ENCODE measurements at regions not wholly inside any gene's neighbourhood (a gene's known extent, or its start where the extent isn't known, plus 50 kb on each side); places are given as distances from the start of the nearest gene placed in this dataset.
"Not testable (repeated sequence)": the region's sequence is repeated elsewhere in the genome, so short reads cannot be mapped to it uniquely, and the experiment has no call there.

DNA sequence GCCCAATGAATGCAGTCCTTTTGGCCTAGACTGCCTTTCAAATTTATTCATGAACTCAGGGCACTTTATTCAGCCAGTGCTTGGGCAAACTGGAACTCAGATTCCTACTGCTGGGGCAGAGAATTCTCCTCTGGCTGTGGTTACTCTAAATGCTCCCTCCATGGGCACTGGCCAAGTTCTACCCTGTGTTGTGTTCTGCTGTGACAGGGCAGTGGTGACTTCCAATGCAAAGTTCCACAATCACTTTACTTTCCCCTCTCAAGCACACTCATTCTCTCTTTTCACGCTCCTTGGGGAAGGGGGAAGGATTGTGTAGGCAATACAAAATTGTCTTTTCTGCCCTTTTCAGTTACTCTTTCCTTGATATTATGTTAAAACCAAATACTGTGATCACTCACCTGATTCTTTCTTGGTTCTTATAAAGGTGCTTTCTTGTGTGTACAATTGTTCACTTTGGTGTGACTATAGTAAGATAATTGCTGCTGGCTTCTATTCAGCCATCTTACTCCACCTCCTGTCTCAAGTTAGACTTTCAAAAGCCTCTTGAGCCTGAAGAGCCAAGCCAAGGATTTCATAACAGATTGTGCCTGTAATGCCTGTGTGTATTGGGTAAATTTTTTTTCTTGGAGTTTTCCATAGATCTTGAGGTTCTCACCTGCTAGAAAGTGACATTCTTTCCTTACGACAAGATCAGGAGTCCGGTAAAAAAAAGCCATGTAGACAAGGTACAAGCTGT lies 1078.6 kb downstream of the FAM133A start:
- H3K4me3 ChIP-seq (ENCODE audit: low read length): no peak overlapping the region
- no peaks in the 10 kb centered on the region for H3K27me3 ChIP-seq (ENCODE audit: control insufficient read depth, insufficient read depth, low read length)
- no peaks in the 10 kb centered on the region for H3K4me1 ChIP-seq (ENCODE audit: control insufficient read depth, insufficient read depth, low read length)
- H3K27ac ChIP-seq (ENCODE audit: low read length): no peak overlapping the region
- no CpG with 5 or more reads among the region's 3 CpGs for WGBS (ENCODE audit: insufficient coverage, low lambda C conversion rate)
- H3K36me3 ChIP-seq (ENCODE audit: control insufficient read depth, insufficient read depth, low read length): no peaks in the 10 kb centered on the region
- DNase-seq: no peak
- no peaks in the 10 kb centered on the region for H3K9me3 ChIP-seq (ENCODE audit: control insufficient read depth, low read depth, low read length)

DNA sequence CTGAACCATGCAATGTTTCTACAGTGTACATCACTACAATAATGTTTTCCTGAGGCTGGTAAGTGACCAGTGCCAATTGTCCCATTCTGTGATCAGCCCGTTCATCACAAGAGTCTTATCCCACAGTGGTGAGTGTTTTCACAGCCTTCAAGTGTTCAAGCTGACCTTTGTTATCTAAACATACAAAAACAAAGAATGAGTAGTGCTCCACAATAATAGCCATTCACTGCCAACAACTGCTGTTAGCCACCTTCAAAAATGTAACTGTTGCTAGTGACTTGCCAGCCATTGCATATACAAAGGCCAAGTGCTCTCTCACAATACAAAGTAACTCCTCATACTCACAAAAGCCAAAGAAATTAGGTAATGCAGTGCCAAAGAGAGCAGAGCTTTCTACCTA lies 1084.1 kb downstream of the FAM133A start:
- Histone ChIP-seq H3K27ac (ENCODE audit: low read length) (no peak overlapping the region), H3K36me3 (ENCODE audit: control insufficient read depth, insufficient read depth, low read length) (no peaks in the 10 kb centered on the region), H3K27me3 (ENCODE audit: control insufficient read depth, insufficient read depth, low read length) (no peaks in the 10 kb centered on the region), H3K9me3 (ENCODE audit: control insufficient read depth, low read depth, low read length) (no peaks in the 10 kb centered on the region), H3K4me3 (ENCODE audit: low read length) (no peak overlapping the region), H3K4me1 (ENCODE audit: control insufficient read depth, insufficient read depth, low read length) (no peaks in the 10 kb centered on the region)
- no peak for DNase-seq
- WGBS (ENCODE audit: insufficient coverage, low lambda C conversion rate): no CpG with 5 or more reads among the region's 1 CpG

DNA sequence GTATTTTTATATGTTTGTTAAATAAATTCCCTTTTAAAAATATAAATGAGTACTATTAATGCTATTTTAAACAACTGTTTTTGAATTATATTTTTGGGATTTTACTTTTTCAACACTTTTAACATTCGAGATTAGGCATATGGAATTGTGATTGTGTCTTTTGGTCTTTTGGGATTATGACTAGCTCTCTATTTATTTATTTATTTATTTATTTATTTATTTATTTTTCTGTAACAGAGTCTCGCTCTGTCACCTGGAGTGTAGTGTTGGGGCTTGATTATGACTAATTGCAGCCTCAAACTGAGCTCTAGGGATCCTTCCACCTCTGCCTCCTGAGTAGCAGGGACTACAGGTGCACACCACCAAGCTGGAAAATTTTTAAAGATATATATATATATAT lies 1101.6 kb downstream of the FAM133A start:
- H3K9me3 ChIP-seq (ENCODE audit: control insufficient read depth, low read depth, low read length): no peaks in the 10 kb centered on the region
- WGBS (ENCODE audit: insufficient coverage, low lambda C conversion rate): 100% methylated on average over 1 of the region's 2 CpGs
- no peaks in the 10 kb centered on the region for H3K36me3 ChIP-seq (ENCODE audit: control insufficient read depth, insufficient read depth, low read length)
- no peaks in the 10 kb centered on the region for H3K27me3 ChIP-seq (ENCODE audit: control insufficient read depth, insufficient read depth, low read length)
- H3K4me1 ChIP-seq (ENCODE audit: control insufficient read depth, insufficient read depth, low read length): no peaks in the 10 kb centered on the region
- no peak overlapping the region for H3K27ac ChIP-seq (ENCODE audit: low read length)
- DNase-seq: no peak
- no peak overlapping the region for H3K4me3 ChIP-seq (ENCODE audit: low read length)

DNA sequence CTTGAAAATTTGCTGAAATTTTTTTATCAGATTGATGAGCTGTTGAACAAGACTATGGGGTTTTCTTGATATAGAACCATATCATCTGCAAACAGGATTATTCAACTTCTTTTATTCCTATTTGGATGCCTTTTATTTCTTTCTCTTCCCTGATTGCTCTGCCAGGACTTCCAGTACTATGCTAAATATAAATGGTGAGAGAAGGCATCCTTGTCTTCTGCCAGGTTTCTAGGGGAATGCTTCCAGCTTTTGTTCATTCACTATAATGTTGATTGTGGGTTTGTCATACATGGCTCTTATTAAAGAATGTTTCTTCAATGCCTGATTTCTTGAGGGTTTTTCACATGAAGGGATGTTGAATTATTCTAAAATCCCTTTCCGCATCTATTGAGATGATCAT lies 1139.5 kb downstream of the FAM133A start:
- Histone ChIP-seq H3K27me3 (ENCODE audit: control insufficient read depth, insufficient read depth, low read length) (no peaks in the 10 kb centered on the region), H3K36me3 (ENCODE audit: control insufficient read depth, insufficient read depth, low read length) (no peaks in the 10 kb centered on the region), H3K4me3 (ENCODE audit: low read length) (no peak overlapping the region), H3K4me1 (ENCODE audit: control insufficient read depth, insufficient read depth, low read length) (no peaks in the 10 kb centered on the region), H3K9me3 (ENCODE audit: control insufficient read depth, low read depth, low read length) (no peaks in the 10 kb centered on the region), H3K27ac (ENCODE audit: low read length) (no peak overlapping the region)
- WGBS (ENCODE audit: insufficient coverage, low lambda C conversion rate): no CpG with 5 or more reads among the region's 1 CpG
- no peak for DNase-seq

DNA sequence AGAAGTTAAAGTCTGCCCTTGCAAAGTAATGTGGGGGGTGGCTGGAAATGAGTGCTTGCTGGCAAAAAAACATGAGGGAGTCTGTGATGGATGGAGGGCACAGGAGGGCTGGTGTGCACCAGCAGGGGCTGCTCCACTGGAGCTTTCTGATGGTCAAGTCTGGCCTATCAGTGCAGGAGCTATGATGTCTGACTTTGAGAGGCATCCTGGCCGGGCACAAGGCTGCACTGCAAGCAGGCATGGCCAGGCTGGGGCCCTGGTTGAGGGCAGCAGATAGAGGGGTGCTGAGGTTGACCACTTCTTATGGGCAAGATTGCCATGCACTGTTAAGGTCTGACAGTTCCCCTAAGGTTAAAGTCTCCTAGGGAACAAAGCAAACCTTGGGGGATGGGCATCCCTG lies 1140.2 kb downstream of the FAM133A start:
- Histone ChIP-seq H3K4me3 (ENCODE audit: low read length) (no peak overlapping the region), H3K27ac (ENCODE audit: low read length) (no peak overlapping the region), H3K27me3 (ENCODE audit: control insufficient read depth, insufficient read depth, low read length) (no peaks in the 10 kb centered on the region), H3K4me1 (ENCODE audit: control insufficient read depth, insufficient read depth, low read length) (no peaks in the 10 kb centered on the region), H3K9me3 (ENCODE audit: control insufficient read depth, low read depth, low read length) (no peaks in the 10 kb centered on the region), H3K36me3 (ENCODE audit: control insufficient read depth, insufficient read depth, low read length) (no peaks in the 10 kb centered on the region)
- no peak for DNase-seq
- no CpG with 5 or more reads among the region's 1 CpG for WGBS (ENCODE audit: insufficient coverage, low lambda C conversion rate)

DNA sequence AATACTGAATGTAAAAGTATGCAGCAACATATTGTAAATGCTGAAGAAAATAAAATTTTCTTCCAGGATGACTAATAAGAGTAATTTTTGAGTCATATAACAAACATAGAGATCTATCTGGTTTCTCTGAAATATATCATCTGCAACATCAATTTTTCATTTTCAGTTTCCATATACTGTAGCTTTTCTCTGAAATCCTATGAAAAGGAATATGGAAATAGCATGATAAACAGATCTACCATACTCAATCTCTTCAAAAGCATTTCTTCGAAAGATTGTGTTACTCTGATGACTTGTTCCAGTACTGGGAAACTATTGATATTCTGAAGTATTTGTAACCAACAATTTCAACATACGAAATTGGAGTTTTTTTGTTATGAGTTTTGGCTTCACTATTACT lies 1156.7 kb downstream of the FAM133A start:
- WGBS (ENCODE audit: insufficient coverage, low lambda C conversion rate): no CpG with 5 or more reads among the region's 2 CpGs
- no peak overlapping the region for H3K4me3 ChIP-seq (ENCODE audit: low read length)
- no peaks in the 10 kb centered on the region for H3K36me3 ChIP-seq (ENCODE audit: control insufficient read depth, insufficient read depth, low read length)
- H3K27me3 ChIP-seq (ENCODE audit: control insufficient read depth, insufficient read depth, low read length): no peaks in the 10 kb centered on the region
- H3K27ac ChIP-seq (ENCODE audit: low read length): no peak overlapping the region
- DNase-seq: no peak
- no peaks in the 10 kb centered on the region for H3K4me1 ChIP-seq (ENCODE audit: control insufficient read depth, insufficient read depth, low read length)
- no peaks in the 10 kb centered on the region for H3K9me3 ChIP-seq (ENCODE audit: control insufficient read depth, low read depth, low read length)

DNA sequence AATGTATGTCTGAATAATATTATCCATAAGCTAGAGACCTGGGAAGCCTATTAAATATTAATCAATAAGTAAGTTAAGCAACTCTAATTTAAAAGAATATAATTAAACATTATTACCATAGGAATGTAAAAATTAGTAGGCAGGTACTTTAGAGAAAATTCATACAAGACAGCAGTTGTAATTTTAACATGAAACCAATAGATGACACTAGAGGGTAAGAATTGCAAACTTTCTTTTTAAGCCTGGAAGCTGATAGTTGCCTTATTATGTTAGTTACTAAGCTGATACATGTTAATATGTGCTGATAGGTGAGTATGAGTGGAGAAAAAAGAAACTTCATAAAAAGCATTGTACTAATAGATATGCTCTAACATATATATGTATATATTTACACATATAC lies 1157.4 kb downstream of the FAM133A start:
- Histone ChIP-seq H3K4me3 (ENCODE audit: low read length) (no peak overlapping the region), H3K27me3 (ENCODE audit: control insufficient read depth, insufficient read depth, low read length) (no peaks in the 10 kb centered on the region), H3K36me3 (ENCODE audit: control insufficient read depth, insufficient read depth, low read length) (no peaks in the 10 kb centered on the region), H3K4me1 (ENCODE audit: control insufficient read depth, insufficient read depth, low read length) (no peaks in the 10 kb centered on the region), H3K27ac (ENCODE audit: low read length) (no peak overlapping the region), H3K9me3 (ENCODE audit: control insufficient read depth, low read depth, low read length) (no peaks in the 10 kb centered on the region)
- DNase-seq: no peak

DNA sequence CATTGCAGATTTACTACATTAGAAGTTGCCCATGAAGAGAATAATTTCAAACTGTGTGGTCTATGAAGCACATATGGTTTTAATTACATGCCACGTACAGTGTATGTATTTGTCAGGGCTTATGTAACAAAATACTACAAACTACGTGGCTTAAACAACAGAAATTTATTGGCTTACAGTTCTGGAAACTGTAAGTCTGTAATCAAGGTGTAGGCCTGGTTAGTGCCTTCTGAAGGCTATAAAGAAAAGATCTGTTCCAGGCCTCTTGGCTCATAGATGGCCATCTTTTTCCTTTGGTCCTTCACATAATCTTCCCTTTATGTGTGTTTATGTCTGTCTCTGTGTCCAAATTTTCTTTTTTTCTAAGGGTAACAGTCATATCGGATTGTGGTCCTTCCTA lies 1160.2 kb downstream of the FAM133A start:
- no CpG with 5 or more reads among the region's 3 CpGs for WGBS (ENCODE audit: insufficient coverage, low lambda C conversion rate)
- DNase-seq: no peak

DNA sequence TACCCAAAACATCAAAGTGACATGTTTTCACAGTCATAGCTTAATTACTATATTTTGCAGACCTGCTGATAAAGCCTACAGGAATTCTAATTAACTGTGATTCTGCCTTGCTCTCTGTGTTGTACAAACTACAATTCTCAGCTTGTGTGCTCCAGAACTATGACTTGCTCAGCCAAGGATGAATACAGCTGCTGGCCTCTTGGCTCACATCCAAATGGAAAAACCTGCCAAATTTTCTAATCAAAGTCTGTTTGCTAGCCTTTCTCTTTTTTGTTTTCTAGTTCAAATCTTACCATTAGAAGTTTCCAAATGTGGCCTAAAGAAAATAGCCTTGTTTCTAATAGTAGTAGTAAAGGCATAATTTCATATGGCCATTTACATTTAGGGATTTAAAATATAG lies 1176.8 kb downstream of the FAM133A start:
- no peaks in the 10 kb centered on the region for H3K36me3 ChIP-seq (ENCODE audit: control insufficient read depth, insufficient read depth, low read length)
- no peak overlapping the region for H3K27ac ChIP-seq (ENCODE audit: low read length)
- H3K4me3 ChIP-seq (ENCODE audit: low read length): no peak overlapping the region
- no peaks in the 10 kb centered on the region for H3K4me1 ChIP-seq (ENCODE audit: control insufficient read depth, insufficient read depth, low read length)
- H3K9me3 ChIP-seq (ENCODE audit: control insufficient read depth, low read depth, low read length): no peaks in the 10 kb centered on the region
- H3K27me3 ChIP-seq (ENCODE audit: control insufficient read depth, insufficient read depth, low read length): no peaks in the 10 kb centered on the region
- DNase-seq: no peak

More for the DNA sequence above, 1160.2 kb downstream of the FAM133A start:
- Histone ChIP-seq H3K36me3 (ENCODE audit: control insufficient read depth, insufficient read depth, low read length) (no peaks in the 10 kb centered on the region), H3K4me1 (ENCODE audit: control insufficient read depth, insufficient read depth, low read length) (no peaks in the 10 kb centered on the region), H3K27me3 (ENCODE audit: control insufficient read depth, insufficient read depth, low read length) (no peaks in the 10 kb centered on the region), H3K9me3 (ENCODE audit: control insufficient read depth, low read depth, low read length) (no peaks in the 10 kb centered on the region), H3K4me3 (ENCODE audit: low read length) (no peak overlapping the region), H3K27ac (ENCODE audit: low read length) (no peak overlapping the region)

DNA sequence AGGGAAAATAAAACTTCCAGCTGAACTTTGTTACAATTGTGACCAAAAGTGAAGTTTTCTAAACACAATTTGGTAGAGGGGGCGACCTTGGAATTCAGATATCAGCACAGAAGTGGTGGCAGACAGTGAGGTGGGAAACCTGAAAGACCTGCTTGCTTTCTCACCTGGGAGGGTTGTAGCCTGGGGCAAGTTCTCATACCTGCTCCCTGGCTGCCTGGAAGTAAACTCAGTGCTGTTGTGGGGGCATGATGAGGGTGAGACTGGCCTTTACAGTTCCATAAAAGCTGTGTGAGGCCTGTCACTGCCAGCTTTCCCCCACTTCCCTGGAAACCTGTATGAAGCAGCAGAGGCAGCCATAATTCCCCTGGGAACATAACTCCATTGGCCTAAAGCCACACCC lies 1180.2 kb downstream of the FAM133A start:
- no peaks in the 10 kb centered on the region for H3K36me3 ChIP-seq (ENCODE audit: control insufficient read depth, insufficient read depth, low read length)
- H3K27ac ChIP-seq (ENCODE audit: low read length): no peak overlapping the region
- no peak overlapping the region for H3K4me3 ChIP-seq (ENCODE audit: low read length)
- H3K4me1 ChIP-seq (ENCODE audit: control insufficient read depth, insufficient read depth, low read length): no peaks in the 10 kb centered on the region
- WGBS (ENCODE audit: insufficient coverage, low lambda C conversion rate): no CpG with 5 or more reads among the region's 1 CpG
- H3K9me3 ChIP-seq (ENCODE audit: control insufficient read depth, low read depth, low read length): no peaks in the 10 kb centered on the region
- no peaks in the 10 kb centered on the region for H3K27me3 ChIP-seq (ENCODE audit: control insufficient read depth, insufficient read depth, low read length)
- no peak for DNase-seq

DNA sequence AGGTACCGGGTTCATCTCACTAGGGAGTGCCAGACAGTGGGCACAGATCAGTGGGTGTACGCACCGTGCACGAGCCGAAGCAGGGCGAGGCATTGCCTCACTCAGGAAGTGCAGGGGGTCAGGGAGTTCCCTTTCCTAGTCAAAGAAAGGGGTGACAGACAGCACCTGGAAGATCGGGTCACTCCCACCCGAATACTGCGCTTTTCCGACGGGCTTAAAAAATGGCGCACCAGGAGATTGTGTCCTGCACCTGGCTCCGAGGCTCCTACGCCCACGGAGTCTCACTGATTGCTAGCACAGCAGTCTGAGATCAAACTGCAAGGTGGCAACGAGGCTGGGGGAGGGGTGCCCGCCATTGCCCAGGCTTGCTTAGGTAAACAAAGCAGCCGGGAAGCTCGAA lies 1188.5 kb downstream of the FAM133A start:
- not testable (repeated sequence) for DNase-seq; H3K27me3 ChIP-seq (ENCODE audit: control insufficient read depth, insufficient read depth, low read length); H3K36me3 ChIP-seq (ENCODE audit: control insufficient read depth, insufficient read depth, low read length); H3K27ac ChIP-seq (ENCODE audit: low read length); H3K9me3 ChIP-seq (ENCODE audit: control insufficient read depth, low read depth, low read length); H3K4me3 ChIP-seq (ENCODE audit: low read length); H3K4me1 ChIP-seq (ENCODE audit: control insufficient read depth, insufficient read depth, low read length)
- no CpG with 5 or more reads among the region's 19 CpGs for WGBS (ENCODE audit: insufficient coverage, low lambda C conversion rate)
